SW480 (cell line): ENCODE measurements at regions not wholly inside any gene's neighbourhood (a gene's known extent, or its start where the extent isn't known, plus 50 kb on each side); places are given as distances from the start of the nearest gene placed in this dataset.

ENCODE experiments used
- DNase-seq: peaks from one replicate; pipeline ENCODE4 v3.0.0-alpha.2; 2016; ENCODE audit warnings: low spot score

DNA sequence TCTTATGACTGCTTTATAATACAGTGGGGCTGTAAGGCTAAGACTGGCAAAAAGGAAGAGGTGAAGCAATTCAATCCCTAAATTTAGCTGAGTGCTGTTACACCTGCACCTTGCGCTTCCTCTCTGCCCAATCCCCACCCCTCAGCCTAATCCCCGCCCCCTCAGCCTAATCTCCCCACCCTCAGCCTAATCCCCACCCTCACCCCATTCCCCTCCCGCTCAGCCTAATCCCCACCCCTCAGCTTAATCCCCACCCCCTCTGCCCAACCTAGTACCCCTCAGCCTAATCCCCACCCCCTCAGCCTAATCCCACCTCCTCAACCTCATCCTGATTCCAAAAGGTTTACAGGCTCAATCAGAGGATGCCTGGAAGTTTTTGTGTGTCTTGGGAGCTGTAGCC lies 155.5 kb downstream of the PMP22 start:
- DNase-seq: no peak

DNA sequence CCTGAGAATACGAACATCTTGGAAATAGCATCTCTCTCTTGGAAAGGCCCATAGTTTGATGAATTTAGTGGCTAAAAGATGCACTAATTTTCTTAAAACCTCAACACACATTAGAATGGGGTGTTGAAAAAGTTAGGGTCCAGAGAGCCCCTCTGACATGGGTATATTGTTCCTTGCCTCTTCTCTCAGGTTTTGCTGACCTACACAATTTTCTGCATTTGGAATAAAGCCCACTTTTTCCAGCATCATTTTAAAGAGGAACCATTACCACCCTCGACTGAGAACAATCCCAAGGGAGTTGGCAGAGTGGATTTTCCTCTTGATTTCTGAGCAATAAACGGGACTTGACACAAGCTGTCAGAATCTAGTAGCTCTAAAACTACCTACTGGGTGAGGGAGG lies 156.1 kb downstream of the PMP22 start:
- DNase-seq: no peak

DNA sequence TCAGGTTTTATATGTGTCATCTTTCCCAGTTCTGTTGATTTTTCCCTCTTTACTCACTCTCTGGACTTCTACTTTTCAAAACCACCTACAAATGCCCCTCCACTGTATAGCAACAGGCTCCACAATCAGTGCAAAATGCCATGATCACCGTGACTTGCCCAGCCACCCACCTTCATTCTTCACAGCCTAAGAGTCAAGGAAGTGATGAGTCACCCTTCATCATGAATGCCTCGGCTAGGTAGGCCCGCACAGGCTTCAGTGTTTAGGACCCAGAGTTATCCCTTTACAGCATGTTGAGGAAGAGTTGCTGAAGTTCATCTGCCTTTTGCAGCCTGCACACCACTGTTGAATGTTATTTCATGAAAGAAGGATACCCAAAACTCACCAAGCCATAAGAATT lies 158.6 kb downstream of the PMP22 start:
- peak; percentile 53 for DNase-seq

DNA sequence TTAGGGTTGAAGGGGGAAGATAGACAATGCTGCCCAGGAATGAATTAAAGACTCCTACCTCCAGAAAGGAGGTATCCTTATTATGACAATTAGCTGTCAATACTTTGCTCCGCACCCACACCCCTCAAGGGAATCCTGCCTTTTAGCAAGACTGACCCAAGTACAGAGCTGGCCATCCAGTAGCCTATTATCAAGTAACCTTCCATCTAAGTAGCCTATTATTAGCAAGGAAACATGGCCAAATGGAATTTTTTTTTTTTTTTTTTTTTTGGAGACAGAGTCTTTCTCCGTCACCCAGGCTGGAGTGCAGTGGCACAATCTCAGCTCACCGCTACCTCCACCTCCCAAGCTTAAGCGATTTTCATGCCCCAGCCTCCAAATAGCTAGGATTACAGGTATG lies 161.3 kb downstream of the PMP22 start:
- DNase-seq: no peak

DNA sequence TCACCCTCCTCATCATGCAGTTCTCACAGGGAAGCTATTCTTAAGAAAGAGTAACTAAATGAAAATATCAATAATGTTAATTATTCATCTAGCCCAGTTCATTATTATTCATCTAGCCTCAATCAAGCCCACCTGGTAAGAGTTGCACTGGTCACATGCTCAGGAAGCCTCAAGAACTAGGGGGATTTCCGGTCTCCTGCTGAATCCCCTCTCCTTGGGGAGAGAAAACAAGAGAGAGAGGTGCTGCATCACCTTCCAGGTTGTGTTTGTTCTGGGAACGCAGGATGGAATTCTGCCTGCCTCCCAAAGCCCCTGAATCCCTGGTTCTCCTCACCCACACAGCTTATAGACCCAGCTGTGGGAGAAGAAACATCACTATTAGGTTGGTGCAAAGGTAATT lies 164.0 kb downstream of the PMP22 start:
- no peak for DNase-seq

DNA sequence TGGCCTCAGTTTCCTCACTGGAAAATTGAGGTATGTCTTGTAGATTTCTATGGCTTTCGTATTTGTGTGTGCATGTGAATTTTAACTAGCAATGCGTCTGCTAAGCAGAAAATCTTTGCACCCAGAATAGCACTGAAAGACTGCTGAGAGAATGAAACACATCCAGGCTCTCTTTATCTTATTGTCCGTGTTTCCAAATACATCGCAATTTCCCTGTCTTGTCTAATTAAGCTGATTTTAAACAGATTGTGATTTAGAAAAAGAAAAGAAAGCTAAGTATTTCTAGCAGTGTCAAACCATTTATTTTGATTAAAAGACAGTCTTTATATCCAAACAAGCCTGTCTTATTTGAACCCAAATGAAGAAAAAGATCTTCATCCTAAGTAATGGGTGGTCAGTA lies 168.6 kb downstream of the PMP22 start:
- no peak for DNase-seq

DNA sequence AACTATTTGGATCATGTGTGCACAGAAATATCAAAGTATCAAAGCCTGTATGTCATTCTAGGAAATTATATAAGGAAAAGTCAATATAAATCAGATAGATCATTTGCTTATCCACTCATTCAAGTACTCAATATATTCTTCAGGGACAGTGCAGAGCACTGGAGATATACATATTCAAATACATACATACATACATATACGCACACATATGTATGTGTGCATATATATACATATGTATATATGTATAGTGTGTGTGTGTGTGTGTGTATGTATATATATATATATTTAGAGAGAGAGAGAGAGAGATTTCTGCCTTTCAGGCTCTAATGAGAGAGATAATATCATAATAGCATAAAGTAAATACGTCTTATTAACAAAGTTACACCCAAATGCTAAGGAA lies 169.2 kb downstream of the PMP22 start:
- no peak for DNase-seq

DNA sequence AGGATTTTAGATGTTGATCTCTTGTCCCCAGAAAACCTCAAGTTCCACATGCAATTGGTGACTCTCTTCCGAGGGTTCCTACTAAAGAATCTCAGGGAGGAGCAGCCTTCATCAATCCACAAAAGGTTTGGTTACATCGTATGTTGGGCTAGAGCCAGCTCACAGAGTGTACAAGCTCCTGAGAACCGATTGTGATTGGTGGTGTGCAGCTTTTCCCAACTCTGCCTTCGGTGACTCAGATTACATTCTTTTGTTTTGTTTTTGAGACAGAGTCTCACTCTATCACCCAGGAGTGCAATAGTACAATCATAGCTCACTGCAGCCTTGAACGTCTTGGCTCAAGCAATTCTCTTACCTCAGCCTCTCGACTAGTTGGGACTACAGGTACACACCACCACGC lies 172.4 kb downstream of the PMP22 start:
- peak; percentile 7 for DNase-seq

DNA sequence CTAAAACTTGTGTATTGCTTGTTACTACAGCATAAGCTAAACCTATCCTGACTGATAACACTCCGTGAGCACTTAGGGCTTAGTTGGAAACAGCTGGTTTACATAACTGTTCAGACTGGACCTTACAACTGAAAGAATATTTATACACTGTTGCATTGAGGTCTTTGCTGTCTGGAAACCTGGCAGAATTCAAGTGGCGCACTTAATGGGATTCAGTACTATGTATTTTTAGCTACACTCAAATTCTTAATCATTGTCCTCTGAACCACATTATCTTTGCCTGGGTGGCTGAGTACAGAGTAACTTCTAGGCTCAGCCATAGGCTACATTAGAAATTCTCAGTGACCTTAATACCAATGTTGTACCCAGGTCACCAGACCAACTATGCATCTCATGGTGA lies 172.9 kb downstream of the PMP22 start:
- DNase-seq: no peak

DNA sequence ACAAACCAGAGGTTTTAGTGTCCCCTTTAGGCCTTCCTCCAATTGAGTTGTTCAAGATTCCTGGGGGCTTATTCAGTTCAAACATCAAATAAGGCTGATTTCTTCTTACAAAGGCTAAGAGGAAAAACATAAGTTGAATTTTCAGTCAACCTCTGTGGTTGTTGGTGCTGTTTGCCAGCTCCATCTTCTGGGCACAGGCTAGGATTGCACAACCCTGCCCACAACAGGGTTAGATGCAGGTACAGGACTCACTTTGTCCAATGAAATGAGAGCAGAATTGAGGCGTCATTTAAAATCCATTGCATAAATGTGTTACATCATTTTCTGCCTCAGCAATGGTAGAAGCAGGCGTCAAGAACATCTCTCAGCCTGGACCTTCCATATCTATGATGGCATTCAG lies 173.3 kb downstream of the PMP22 start:
- DNase-seq: peak; percentile 29

DNA sequence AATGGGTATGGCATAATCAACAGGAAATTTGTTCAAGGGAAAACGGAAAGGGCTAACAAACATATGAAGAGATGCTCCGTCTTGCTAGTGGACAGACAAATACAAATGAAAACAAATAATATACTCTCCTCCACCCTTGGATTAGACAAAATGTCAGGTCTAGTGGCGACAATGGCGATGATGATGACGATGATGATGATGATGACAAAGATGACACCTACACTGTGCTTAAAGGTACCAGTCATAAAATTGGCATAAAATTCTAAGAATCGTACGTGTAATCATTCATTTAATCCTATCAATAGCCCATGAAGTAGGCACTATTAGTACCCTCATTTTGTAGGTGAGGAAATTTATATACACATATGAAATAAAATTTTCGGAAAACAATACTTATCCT lies 174.6 kb downstream of the PMP22 start:
- DNase-seq: no peak

DNA sequence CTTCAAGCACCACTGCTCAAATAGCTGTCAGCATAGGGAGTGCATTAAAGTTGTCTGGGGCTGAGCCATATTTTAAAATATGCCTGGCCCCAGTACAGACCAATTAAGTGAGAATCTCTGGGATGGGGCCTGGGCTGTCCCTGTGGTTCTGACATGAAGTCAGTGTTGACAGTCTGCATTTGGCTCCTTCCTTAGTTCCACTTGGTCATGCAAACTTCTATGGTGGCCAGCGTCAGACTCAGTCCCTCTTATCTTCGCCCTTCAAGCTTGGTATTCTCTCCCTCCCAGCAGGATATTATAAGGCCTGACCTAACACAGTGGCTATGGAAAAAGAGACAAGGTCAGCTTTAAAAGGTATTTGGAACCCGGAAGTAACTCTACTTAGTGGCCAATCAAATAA lies 177.2 kb downstream of the PMP22 start:
- no peak for DNase-seq

DNA sequence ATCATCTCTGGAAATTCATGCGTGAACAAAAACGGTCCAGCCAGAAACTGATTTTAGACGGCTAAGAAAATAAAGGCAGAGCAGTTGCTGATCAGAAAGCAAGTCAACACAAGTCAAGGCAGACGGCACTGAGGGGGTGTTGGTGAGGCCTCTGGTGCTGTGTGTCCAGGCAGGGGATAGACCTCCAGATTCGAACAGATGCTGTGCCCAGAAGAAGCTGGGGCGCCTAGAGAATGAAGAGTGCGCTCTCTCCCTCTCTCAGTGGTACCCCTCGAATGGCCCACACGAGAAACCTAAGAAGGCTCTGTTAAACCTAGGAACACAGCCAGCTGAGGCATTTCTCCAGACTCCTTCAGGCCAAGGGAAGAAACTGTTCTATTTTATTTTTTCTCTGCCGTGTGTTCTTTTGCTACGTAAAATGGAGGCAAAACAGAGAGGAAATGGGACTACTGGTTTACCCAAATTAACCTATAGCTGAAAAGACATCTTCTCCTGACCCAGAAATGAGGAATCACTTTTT lies 178.3 kb downstream of the PMP22 start:
- DNase-seq: no peak

DNA sequence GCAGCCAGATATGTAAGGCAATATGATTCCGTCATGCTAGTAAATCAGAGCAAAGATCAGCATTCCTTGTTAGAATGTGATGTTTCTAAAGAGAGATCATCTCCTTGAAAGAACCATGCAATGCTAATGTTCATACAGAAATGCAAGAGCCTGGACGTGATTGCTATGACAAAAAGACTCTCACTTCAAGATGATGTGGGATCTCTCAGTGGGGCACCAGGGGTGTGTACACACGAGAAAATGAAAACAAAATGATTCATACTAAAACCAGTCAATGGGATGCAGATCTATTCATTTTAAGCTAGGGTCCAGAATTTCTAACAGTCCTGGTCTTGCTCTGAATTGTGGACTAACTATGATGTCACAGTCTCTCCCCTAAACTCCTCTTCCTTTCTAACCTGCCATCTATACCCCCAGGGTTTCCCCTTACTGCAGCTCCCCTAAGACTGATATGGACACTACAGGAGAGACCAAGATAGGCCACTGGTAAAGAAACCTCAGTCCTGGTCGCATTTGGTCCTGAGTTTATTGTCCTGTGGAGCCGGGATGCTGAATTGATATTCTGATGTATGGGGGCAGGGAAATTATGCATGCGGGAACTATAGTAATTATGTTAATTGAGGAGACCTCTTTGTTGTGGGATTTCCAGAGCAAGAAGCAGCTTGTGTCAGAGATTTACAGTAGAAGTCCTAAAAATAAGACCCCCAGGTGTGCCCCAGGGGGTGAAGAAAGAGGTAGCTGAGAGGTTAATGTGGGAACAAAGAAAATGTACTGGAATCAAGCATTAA lies 179.0 kb downstream of the PMP22 start:
- no peak for DNase-seq

DNA sequence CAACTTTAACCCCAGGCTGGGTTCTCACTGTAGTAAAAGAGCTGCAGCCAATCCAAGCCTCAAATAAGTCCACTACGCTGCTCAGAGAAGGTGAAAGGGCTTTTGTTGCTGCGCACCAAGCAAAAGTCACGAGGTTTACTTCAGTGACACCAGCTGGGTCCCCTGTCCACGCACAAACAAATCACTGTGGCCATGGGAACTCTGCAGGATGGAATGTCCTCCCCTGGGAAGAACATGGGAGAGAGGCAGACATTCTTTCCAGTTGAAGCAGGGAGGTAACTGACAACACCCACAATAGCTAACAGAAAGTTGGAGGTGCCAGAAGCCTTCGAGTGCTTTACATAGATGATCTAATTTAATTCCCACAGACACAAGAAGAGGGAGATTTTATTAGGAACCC lies 181.9 kb downstream of the PMP22 start:
- no peak for DNase-seq

DNA sequence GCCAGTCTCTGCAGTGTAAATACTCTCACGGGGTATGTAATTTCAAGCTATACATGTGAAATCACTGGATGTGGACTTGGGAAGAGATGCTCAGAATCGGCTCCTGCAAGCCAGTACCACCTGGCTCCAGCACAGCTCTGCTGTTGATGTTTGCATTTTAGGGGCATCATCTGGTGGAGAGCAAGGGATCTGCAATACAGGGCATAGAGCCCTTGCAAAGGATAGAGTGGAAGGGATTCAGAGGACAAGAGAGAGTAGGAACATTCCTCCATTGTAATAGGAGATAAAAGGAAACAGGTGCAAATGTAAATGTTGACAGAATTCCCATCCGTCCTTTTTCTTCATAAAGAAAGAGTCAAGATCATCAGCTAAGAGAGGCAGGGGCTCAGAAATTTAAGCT lies 184.1 kb downstream of the PMP22 start:
- DNase-seq: no peak

DNA sequence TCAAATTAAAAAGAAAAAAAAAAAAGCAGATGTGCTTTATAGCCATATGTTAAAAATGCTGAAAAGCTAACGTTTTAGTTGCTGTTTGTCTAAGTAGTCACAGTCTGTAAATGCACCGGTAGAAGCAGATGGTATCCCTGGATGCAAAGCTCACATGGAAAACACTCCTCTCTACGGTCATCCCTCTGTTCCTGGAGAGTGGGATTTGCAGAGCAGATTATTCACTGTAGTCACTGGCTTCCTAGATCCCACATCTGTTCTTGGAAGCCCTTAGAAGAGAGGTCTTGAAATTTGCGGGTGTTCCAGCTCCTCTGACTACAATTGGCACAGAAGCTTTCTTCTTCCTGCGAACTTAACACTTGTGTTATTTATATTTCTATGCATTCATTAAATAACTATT lies 186.6 kb downstream of the PMP22 start:
- DNase-seq: no peak

DNA sequence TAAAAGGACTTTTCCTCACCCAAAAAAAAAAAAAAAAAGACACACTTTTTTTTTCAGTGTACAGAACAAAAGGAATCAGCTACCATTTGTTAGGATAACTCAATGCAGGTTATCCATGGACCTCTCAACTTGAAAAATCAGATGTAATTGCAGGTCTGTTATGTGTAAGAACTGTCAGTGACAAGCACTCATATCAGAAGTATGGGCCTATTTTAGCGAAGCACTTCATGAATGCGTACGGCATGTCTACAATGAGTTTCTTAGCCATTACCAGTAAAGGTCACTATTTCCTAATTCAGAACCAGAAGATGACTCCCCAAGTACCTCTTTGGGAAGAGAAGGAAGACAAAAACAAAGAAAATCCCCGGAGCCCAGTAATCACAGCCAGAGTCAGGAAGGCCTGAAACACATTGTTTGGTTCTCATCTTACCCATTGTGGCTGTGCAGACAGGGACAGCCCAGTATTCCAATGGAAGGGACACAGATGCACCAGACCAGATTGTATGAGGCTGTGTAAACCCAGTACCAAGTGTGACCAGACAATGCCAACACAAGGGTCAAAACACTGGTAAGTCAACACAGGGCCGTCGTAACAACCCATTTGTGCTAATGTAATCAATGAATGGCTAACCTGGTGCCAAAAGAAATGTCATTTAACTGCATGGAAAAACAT lies 188.0 kb downstream of the PMP22 start:
- DNase-seq: no peak

DNA sequence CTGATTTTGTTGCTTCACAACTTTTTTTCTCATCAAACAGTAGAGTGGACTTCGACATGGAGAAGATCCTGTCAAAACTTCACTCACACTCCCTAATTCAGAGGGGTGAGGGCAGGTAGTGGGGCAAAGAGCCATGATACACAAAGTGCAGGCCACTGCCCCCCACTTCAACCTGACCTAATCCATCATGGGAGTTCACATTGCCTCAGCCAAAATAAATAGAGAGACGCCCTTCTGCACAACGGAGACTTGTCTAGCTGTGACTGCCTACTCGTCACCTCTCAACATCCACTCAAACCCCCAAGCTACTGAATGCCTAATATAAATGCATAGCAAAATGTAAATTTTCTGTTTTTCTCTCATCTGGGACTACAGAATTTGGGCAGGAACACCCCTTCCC lies 213.2 kb downstream of the PMP22 start:
- no peak for DNase-seq

DNA sequence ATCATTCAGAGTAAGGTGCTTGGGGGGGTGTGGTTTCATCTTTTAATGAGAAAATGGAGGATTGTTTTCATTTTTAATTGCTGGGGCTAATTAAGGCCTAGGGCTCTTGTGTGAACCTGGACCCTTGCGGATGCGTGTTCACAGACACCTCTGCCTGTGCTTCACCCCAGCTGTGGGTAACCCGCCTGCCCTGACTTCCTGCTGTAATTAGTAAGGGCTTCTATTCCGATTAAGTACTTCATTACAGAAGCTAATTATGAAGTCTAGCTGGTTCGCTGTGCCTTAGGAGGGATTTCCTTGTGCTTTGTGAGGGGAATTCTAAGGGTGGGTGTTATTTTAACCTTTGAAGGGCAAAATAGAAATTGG lies 215.3 kb downstream of the PMP22 start:
- no peak for DNase-seq

DNA sequence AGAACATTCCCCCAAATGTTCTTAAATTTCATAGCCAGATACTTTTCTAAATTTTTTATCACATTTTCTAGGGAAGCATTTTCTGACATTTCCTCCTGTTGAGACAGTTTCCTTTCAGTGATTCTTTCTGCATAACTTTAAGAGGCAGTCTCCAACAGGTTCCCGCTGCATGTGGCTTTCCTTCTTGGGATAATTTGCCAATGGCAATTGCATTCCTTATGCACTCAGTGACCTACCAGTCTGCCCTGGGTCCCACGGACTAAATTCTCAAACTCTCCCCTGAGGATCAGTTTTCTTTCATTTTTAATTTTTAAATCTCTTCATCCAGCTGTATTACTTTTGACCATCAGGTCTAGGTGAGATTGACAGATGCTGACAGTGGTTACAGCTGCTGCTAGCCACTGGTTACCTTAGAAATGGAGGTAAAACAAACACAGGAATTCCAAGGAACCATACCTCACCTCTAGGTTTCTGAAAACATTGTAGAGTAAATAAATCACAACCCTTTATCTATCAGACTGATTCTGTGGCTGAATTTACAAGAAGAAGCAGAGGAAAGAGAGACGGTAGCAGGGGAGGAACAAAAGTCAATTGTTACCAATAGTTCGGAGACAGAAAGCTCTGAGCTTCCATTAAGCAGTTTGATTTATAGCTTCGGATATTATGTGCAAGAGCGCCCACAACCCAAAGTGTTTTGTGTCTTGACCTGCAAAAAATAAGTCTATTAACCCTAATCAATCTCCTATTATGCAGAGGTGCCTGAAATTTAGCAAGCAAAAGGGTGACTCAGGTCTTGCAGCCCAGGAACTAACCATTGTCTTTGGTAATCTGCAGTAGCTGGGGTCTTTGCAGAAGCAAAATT lies 216.0 kb downstream of the PMP22 start:
- DNase-seq: no peak

DNA sequence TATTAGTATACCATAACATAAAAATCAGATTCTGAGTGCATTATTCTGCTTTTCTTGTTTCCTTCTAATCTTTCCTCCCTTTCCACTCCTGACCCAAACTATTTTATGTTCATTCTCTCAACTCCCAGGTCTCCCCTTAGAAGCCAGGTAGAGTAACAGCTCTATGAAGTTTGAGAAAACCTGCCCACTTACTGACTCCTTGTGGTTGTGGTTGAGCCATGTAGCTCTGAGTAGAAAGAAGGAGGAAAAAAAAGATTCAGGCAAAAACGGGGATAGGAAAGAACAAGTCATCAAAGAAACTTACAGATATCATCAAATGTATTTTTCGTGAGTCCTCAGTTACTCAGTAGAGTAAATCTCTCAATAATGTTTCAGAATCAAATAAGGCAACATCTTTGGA lies 216.7 kb downstream of the PMP22 start:
- DNase-seq: no peak

DNA sequence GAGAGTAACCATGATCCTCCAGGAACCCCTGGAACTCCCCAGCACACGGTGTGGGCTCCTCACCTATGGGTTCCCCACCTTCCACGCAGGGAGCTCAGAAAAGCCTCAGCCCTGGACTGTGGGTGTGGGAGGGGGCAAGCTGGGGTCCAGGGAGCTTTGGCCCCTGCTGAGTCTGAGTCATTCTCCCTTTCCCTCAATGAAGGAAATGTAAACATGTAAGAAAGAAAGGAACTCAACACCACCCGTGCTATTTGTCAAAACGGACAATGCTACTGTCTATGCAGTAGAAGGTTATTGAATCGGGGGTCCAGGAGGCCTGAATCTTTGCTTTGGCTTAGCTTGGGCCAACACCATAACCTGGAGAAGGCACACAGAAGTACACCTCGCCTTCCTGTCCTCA lies 222.8 kb downstream of the PMP22 start:
- no peak for DNase-seq
